Smooth muscle cell of the brain vasculature (primary cell): ENCODE measurements at regions not wholly inside any gene's neighbourhood (a gene's known extent, or its start where the extent isn't known, plus 50 kb on each side); places are given as distances from the start of the nearest gene placed in this dataset.
"Not testable (repeated sequence)": the region's sequence is repeated elsewhere in the genome, so short reads cannot be mapped to it uniquely, and the experiment has no call there.

Source experiments
- DNase-seq: peaks from one replicate; pipeline ENCODE4 v3.0.0-alpha.2; 2012; ENCODE audit warnings: low read depth, low spot score

DNA sequence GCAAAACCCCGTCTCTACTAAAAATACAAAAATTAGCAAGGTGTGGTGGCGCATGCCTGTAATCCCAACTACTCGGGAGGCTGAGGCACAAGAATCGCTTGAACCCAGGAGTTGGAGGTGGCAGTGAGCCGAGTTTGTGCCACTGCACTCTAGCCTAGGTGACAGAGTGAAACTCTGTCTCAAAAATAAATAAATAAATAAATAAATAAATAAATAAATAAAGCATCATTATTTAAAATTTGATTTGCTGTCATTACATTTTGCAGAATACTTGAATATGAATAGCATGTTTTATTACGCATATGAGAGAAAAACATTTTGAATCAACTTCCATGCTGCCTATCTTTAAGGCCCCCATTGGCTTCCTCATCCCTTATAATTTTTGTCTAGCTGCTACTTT is 53.4 kb upstream of the MED14 start:
- DNase-seq = not testable (repeated sequence)

DNA sequence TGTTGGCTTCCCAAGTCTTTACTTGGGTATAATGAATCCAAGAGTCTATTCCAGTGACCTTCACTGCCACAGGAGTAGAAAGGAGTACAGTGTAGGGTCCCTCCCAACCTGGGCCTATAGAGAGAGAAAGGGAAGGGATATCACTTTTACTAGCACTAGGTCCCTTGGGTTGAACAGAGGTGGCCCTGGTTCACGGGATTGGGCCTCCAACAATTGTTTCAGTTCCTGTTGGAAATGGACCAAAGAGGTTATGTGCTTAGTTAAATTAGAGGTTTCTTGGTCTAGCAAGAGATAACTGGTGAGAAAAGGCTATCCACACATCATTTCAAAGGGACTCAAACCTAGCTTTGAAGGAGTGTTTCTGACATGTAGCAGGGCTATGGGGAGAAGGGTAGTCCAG is 57.1 kb upstream of the MED14 start:
- no peak for DNase-seq

DNA sequence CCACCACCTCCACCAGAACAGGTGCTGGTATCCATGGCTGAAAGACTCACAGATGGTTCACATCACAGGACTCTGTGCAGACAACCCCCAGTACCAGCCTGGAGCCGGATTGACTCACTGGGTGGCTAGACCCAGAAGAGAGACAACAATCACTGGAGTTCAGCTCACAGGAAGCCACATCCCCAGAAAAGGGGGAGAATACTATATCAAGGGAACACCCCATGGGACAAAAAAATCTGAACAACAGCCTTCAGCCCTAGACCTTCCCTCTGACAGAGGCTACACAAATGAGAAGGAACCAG is 59.4 kb upstream of the MED14 start:
- DNase-seq = not testable (repeated sequence)

DNA sequence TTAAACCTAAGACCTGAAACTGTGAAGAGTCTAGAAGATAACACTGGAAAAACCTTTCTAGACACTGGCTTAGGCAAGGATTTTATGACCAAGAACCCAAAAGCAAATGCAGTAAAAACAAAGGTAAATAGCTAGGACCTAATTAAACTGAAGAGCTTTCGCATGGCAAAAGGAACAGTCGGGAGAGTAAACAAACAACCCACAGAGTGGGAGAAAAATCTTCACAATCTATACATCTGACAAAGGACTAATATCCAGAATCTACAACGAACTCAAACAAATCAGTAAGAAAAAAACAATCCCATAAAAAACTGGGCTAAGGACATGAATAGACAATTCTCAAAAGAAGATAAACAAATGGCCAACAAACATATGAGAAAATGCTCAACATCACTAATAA is 64.4 kb upstream of the MED14 start:
- not testable (repeated sequence) for DNase-seq

DNA sequence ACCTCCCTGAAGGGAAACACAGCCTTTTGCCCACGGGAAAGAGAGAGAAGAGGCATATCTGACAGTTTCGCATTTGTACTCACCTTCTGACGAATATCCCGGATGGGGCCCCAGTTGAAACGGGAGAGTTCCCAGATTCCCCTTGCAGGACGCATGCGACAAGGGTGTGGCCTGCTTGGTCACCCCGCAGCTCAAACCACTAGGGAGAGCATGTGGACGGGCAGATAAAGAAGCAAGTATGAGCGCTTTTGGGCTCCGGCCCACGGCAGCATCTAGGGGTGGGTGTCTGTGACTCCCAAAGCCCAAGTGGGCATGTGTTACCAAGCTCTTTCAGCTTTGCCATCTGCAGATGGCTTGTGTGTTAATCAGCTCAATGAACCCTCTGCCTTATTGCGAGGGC is 70.1 kb upstream of the MED14 start:
- DNase-seq = no peak

DNA sequence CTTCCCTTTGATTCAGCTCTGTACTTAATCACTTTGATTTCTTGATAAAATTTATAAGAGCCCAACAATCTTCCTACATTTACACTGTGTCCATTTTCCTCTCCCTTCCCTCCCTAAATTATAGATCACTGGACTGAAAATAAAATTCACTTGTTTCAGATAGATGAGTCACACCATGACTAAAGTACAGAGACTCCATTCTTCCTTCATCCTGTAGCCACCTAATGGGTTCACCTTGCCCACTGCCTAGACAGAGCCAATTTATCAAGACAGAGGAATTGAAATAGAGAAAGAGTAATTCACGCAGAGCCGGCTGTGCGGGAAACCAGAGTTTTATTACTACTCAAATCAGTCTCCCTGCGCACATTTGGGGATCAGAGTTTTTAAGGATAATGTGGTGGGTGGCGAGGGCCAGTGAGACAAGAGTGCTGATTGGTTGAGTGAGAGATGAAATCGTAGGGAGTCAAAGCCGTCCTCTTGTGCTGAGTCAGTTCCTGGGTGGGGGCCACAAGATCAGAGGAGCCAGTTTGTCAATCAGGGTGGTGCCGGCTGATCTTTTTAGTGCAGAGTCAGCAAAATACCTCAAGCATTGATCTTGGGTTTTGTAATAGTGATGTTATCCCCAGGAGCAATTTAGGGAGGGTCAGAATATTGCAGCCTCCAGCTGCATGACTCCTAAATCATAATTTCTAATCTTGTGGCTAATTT is 71.3 kb upstream of the MED14 start:
- no peak for DNase-seq

DNA sequence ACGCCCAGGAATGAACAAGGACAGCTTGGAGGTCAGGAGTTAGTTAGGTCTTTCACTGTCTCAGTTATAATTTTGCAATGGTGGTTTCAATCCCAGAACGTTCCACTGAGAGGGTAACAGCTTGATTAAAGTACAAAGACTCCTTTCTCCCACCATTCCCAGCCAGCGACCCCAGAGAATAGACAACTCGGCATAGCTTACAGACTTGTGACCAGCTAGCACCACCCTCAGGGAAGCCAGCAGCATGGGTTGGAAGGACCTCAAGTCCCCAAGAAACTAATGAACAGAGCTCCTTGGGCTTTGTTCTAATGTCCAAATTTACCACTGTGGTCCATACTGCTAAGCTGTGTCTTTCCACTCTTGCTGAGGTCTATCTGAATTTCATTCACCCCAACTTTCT is 72.0 kb upstream of the MED14 start:
- DNase-seq = no peak

DNA sequence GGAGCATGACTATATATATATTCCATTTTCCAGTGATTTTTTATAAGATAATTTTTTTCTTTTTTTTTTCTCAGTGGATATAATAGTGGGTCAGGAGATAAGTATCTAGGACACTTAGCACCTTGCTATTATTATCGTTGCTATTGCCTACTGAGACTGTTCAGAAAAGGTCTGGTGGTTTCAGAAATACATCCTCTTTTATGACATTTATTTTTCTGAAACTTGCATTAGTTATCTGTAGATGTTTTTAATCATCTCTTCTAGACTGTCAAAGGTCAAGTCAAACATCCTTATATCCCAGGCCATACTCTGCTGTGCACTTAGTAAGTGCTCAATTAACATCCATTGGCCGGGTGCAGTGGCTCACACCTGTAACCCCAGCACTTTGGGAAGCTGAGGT is 72.9 kb upstream of the MED14 start:
- DNase-seq = no peak

DNA sequence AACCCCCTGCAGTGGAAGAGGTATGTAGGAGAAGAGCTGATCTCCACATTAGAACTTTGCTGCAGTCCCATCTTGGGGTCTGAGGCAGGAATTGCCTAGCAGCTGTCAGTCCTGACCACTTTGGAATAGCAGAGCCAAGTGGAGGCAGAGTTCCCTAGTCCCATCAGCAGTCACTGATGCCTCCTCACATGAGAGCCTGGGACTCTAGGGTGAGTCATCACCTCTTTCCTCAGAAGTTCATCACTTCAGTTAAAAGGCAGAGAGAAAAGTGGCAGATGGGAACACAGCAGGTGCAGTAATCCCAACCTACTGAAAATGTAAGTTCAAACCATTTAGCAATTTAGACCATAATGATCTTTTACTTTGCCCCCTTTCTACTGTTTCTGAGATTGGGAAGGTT is 73.9 kb upstream of the MED14 start:
- DNase-seq = no peak

DNA sequence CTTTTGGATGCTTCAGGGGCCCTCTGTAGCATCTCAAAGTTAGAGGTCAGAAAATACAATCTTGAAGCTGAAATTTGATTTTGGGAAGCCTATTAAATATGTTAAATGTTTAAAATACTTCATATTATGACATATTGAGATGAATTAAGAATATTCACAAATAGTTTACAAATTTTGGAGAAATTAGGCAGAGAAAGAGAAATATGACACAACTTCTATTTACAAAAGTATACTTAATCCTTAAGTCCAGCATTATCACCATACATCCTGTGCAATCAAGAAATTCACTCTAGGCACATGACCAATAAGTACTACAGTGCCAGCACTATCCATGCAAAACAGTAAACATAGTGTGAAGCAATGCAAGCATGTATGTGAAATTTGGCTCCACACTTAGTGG is 79.7 kb upstream of the MED14 start:
- DNase-seq = not testable (repeated sequence)

DNA sequence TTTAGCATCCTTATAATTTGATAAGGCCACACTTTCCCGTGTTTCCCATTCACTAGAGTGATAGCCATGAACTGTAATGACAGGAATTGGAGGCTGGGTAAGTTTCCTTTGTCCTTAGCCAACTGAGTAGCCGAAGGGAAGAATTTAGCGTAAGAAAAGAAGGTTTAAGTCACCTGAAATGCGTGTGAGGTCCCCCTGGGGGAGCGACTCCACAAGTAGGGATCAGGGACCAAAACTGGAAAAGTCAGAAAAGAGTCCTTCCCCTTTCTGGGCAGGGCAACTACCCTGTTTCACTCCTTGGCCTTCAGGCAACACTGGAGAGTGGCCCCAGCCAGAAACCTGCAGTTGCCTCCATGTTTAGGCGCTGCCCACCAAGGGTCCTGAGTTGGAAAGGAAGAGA is 81.6 kb upstream of the MED14 start:
- DNase-seq = no peak

DNA sequence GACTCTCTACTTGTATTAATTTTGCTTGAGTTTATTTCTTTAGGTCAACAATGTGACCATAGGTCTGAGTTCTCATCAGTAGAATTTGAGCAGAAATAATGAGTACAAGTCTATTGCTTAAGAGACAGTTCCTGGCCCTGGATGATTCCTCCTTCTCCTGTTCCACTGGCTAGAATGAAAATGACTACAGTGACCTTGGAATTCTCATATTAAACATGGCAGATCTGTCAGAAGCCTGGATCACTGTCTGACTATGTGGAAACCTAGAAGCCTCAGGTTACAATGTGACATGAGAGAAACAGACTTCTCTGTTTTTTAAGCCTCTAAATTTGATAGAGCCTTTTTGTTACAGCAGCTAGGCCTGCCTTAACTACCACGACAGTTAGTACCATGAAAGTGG is 82.9 kb upstream of the MED14 start:
- DNase-seq = no peak

DNA sequence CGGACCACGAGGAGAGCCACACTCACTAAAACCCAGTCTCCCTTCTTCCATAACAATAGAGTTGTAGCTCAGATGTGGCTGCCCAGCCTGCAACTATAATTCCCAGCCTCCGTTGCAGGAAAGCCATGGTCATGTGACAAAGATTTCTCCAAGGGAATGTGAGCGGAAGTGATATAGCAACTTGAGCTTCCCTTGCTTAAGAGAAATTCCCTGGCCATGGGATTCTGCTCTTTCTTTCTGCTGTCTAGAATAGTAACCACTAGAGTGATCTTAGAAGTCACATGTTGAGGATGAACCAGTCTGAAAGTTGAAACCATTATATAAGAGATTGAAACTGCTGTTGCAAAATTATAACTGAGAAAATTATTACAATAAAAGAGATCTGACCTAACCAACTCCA is 86.4 kb upstream of the MED14 start:
- DNase-seq = no peak

DNA sequence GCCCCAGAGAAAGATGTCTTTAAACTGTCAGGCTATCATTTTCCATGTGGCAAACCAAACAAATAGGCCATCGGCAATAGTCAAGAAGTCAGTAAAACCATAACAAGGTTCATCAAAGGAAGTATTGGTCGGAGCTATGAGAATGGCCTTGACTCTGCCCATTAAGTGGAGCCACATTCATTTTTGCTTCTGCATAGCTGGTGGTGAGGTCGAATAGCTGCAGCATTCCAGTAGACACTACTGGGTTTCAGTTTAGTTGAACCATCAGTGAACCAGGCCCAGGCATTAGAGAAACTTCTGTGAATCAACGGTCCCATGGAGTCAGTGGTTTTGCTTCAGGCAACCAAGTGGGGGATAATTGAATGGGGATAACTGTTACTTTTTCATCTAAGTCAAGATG is 92.0 kb upstream of the MED14 start:
- no peak for DNase-seq

DNA sequence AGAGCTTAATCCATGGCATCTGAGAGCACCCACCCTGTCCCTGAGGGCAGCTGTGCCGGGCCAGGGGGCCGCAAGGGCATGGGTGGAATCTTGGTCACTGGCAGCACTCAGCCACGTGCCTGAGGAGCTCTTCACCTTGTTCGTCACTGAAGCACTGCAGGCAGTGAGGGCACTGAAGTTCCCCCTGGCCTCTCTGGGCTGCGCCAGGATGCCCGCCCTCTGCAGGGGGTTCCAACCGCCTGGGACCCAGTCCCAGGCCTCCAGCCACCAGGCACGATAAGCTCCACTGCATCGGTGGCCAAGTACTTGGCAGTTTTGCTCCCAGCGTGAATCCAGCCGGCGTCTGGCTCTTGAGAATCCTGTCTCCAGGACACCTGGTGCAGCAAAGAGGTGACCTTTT is 96.4 kb upstream of the MED14 start:
- DNase-seq = no peak

DNA sequence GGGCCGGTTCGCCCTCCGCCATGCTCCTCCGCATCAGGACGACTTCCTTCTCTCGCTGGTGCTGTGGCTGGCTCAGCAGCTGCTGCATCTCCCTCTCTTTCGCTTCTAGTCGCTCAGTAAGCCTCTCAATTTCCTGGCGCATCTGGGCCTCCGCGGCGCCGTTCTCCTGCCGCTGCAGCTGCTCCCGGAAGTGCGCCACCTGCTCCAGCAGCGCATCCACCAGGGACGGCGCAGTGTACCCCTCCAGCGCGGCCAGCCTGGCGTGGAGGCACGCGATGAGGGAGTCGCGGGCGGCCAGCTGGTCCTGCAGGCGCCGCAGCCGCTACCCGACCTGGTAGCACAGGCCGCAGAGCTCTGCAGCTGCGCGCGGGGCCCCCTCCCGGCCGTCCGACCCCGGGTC is 97.4 kb upstream of the MED14 start:
- DNase-seq = no peak

DNA sequence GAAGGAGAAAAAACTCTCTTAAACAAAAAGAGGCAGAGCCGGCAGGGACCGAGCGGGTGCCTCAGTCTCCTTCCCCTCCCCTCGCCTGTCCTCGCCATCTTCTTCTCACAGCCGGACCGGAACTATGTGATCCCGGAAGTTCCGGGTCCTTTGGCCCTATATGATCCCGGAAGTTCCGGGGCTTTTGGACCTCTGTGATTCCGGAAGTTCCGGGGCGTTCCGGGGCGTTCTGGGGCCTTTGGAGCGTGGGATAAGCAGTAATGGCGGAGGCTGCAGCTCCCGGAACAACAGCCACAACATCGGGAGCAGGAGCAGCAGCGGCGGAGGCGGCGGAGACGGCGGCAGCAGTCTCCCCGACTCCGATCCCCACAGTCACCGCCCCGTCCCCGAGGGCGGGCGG is 98.9 kb upstream of the MED14 start:
- DNase-seq = no peak

DNA sequence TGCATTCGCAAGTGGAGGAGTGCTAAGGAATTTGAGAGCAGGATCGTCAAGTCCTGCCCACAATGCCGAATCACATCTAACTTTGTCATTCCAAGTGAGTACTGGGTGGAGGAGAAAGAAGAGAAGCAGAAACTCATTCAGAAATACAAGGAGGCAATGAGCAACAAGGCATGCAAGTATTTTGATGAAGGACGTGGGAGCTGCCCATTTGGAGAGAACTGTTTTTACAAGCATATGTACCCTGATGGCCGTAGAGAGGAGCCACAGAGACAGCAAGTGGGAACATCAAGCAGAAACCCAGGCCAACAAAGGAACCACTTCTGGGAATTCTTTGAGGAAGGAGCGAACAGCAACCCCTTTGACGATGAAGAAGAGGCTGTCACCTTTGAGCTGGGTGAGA is 100.2 kb upstream of the MED14 start:
- no peak for DNase-seq

DNA sequence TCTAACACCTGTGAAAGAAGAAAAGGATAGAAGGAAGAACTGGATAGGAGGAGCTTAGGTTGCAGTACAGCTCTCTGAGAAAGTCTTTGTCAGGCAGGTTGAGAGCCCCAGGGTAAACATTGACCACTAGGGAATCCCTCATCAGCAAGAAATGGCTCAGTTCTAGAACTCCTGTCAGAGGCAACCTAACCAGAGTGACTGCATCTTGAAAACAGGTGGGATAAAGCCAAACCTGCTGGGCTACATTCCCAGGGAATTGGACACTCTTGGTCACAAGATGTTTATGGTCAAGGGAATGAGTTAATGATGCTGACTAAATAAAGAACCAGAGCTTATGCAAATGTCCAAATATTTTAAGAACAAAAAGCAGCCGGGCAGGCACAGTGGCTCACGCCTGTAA is 108.3 kb upstream of the MED14 start:
- no peak for DNase-seq

DNA sequence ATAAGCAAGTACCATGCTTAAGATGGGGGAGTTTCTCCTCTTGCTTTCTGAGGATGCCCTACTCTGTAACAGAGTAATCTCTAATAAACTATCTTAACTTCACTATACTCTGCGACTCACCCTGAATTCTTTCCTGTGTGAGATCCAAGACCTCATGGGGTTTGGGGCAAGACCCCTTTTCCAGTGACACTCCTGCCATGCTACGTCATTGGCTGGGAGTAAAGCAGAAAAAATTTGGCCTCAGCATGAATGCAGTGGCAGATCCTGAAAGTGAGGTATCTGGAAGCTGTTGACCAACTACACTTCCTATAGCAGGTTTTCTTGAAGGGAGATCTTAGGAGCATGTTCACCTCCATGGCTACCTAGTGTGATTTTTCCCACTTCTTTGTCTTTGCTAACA is 109.1 kb upstream of the MED14 start:
- DNase-seq = no peak

DNA sequence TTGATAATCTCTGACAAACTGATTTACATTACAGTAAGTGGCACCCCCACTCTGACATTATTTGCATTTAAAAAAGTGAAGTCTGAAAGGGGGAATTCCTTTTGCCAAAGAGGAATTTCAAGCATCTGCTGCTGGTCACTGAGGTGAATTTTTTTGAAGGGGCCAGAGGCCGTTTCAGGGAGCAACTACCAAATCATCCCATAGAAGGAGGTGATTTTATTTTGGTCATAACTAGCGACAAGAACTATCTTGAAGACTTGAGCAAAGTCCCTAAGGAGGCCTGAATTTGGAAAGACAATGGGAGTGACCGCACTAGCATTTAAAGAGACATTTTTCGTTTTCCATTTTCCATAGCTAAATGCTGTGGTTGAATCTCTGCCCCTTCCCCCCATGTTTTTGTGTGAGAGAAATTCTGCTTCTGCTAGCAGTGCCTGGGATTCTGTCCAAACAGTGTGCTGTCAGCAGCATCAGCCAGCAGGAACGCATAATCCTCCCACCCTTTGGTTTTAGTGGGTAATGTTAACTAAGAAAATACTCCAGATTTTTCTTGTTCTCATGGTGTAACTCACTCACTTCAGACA is 110.1 kb upstream of the MED14 start:
- peak; percentile 31 for DNase-seq

DNA sequence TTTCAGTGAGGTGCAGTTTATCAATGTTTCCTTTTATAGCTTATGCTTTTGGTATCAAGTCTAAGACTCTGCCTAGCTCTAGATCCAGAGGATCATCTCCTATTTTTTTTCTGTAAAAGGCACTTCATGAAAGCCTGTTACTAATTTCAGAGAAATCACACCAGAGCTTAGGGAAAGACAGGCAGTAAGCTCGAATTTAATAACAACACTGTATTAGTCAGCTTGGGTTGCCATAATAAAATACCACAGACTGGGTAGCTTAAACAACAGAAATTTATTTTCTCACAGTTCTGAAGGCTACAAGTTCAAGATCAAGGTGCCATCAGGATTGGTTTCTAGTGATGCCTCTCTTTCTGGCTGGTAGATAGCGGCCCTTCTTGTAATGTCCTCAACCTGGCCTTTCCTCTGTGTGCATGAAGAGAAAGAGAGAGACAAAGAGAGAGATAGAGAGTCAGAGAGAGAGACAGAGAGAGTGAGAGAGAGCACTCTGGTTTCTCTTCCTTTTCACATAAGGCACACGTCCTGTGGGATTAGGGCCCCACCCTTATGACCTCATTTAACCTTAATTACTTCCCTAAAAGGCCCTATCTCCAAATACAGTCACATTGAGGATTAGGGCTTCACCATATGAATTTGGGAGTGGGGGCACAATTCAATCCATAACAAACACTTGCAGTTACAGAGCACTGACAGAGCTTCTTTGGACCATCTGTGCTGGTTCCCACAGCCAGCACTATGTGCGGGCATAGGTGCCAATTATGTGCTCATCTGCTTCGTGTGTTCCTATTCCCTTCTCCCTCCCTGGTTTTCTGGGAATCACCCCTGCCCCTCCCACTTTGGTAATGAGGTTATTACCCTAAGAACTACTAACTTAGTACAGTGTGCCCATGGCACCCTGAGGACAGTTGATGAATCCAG is 114.8 kb upstream of the MED14 start:
- no peak for DNase-seq

DNA sequence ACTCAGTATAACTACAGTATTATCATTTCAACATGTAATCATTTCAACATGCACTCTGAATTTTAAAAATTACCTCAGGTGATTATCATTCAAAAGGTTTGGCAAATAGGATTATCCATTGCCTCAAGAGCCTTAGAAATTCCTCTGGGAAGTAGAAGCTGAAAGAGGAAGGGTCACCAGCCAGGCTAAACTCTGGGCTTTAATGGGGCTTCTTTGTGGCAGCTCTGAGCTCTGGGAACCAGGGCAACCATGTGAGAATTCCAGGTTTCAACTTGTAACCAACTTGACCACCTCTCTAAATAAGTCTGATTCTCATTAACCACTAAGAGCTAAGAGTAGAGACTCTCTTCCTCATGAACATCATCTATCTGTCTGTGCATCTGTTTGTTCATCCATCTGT is 117.2 kb upstream of the MED14 start:
- no peak for DNase-seq
